ENCODE measurements at regions not wholly inside any gene's neighbourhood (a gene's known extent, or its start where the extent isn't known, plus 50 kb on each side); places are given as distances from the start of the nearest gene placed in this dataset.

GRCh38 chr13:103795892-103796478 is 729.8 kb upstream of the SLC10A2 start:
- H3K4me3 ChIP-seq (ENCODE audit: low read length in 2 of 2) = no peak overlapping the region
- DNase-seq (no peak), ATAC-seq (ENCODE audit: low FRiP score) (no peak)
- 72 to 85% methylated on average over 3 of the region's 3 CpGs for WGBS, 2 donors
- intact Hi-C loops (cut with DNase I) = no loop called here
- H3K36me3 ChIP-seq (ENCODE audit: control insufficient read depth in 1 of 2, insufficient read depth in 2 of 2, low read length in 1 of 2) = no peaks in the 10 kb centered on the region
- H3K9me3 ChIP-seq (ENCODE audit: control insufficient read depth, low read length) = no peaks in the 10 kb centered on the region
- H3K4me1 ChIP-seq (ENCODE audit: control insufficient read depth in 1 of 2, insufficient read depth in 2 of 2, low read length in 2 of 2) = no peaks in the 10 kb centered on the region
- no peaks in the 10 kb centered on the region for H3K27me3 ChIP-seq (ENCODE audit: control insufficient read depth in 1 of 2, insufficient read depth in 2 of 2, low read length in 1 of 2)
- no peak overlapping the region for H3K27ac ChIP-seq (ENCODE audit: low read depth in 1 of 2, low read length in 2 of 2)

- H3K9me3 ChIP-seq (ENCODE audit: control insufficient read depth, low read length) = no peaks in the 10 kb centered on the region
- no peaks in the 10 kb centered on the region for H3K4me1 ChIP-seq (ENCODE audit: control insufficient read depth in 1 of 2, insufficient read depth in 2 of 2, low read length in 2 of 2)
- WGBS, 2 donors = 69 to 77% methylated on average over 2 of the region's 2 CpGs
- no peak overlapping the region for H3K27ac ChIP-seq (ENCODE audit: low read depth in 1 of 2, low read length in 2 of 2)
- H3K4me3 ChIP-seq (ENCODE audit: low read length in 2 of 2) = no peak overlapping the region
- intact Hi-C loops (cut with DNase I) = no loop called here
- H3K36me3 ChIP-seq (ENCODE audit: control insufficient read depth in 1 of 2, insufficient read depth in 2 of 2, low read length in 1 of 2) = no peaks in the 10 kb centered on the region
- no peak for ATAC-seq (ENCODE audit: low FRiP score)
- H3K27me3 ChIP-seq (ENCODE audit: control insufficient read depth in 1 of 2, insufficient read depth in 2 of 2, low read length in 1 of 2) = no peaks in the 10 kb centered on the region
- DNase-seq = no peak
These were observed 728.3 kb upstream of the SLC10A2 start for GRCh38 chr13:103794526-103794925.

GRCh38 chr13:103788061-103788652 is 721.9 kb upstream of the SLC10A2 start:
- ATAC-seq (ENCODE audit: low FRiP score) = no peak
- no peaks in the 10 kb centered on the region for H3K27me3 ChIP-seq (ENCODE audit: control insufficient read depth in 1 of 2, insufficient read depth in 2 of 2, low read length in 1 of 2)
- no peak overlapping the region for H3K4me3 ChIP-seq (ENCODE audit: low read length in 2 of 2)
- 76 to 80% methylated on average over 2 of the region's 2 CpGs for WGBS, 2 donors
- H3K27ac ChIP-seq (ENCODE audit: low read depth in 1 of 2, low read length in 2 of 2) = no peak overlapping the region
- H3K4me1 ChIP-seq (ENCODE audit: control insufficient read depth in 1 of 2, insufficient read depth in 2 of 2, low read length in 2 of 2) = no peaks in the 10 kb centered on the region
- H3K36me3 ChIP-seq (ENCODE audit: control insufficient read depth in 1 of 2, insufficient read depth in 2 of 2, low read length in 1 of 2) = no peaks in the 10 kb centered on the region
- no peak for DNase-seq
- intact Hi-C loops (cut with DNase I) = no loop called here
- H3K9me3 ChIP-seq (ENCODE audit: control insufficient read depth, low read length) = no peaks in the 10 kb centered on the region

GRCh38 chr13:103772576-103772975 is 706.4 kb upstream of the SLC10A2 start:
- no peak for DNase-seq
- 86 to 89% methylated on average over 8 of the region's 8 CpGs for WGBS, 2 donors
- H3K9me3 ChIP-seq (ENCODE audit: control insufficient read depth, low read length) = no peaks in the 10 kb centered on the region
- no peak for ATAC-seq (ENCODE audit: low FRiP score)
- no peaks in the 10 kb centered on the region for H3K27me3 ChIP-seq (ENCODE audit: control insufficient read depth in 1 of 2, insufficient read depth in 2 of 2, low read length in 1 of 2)
- intact Hi-C loops (cut with DNase I) = no loop called here
- no peaks in the 10 kb centered on the region for H3K36me3 ChIP-seq (ENCODE audit: control insufficient read depth in 1 of 2, insufficient read depth in 2 of 2, low read length in 1 of 2)
- H3K4me3 ChIP-seq (ENCODE audit: low read length in 2 of 2) = no peak overlapping the region
- no peak overlapping the region for H3K27ac ChIP-seq (ENCODE audit: low read depth in 1 of 2, low read length in 2 of 2)
- no peaks in the 10 kb centered on the region for H3K4me1 ChIP-seq (ENCODE audit: control insufficient read depth in 1 of 2, insufficient read depth in 2 of 2, low read length in 2 of 2)

- Histone ChIP-seq H3K36me3 (ENCODE audit: control insufficient read depth in 1 of 2, insufficient read depth in 2 of 2, low read length in 1 of 2) (no peaks in the 10 kb centered on the region), H3K4me3 (ENCODE audit: low read length in 2 of 2) (no peak overlapping the region), H3K4me1 (ENCODE audit: control insufficient read depth in 1 of 2, insufficient read depth in 2 of 2, low read length in 2 of 2) (no peaks in the 10 kb centered on the region), H3K9me3 (ENCODE audit: control insufficient read depth, low read length) (no peaks in the 10 kb centered on the region), H3K27ac (ENCODE audit: low read depth in 1 of 2, low read length in 2 of 2) (no peak overlapping the region), H3K27me3 (ENCODE audit: control insufficient read depth in 1 of 2, insufficient read depth in 2 of 2, low read length in 1 of 2) (no peaks in the 10 kb centered on the region)
- intact Hi-C loops (cut with DNase I) = no loop called here
- no peak for DNase-seq
- 89 to 94% methylated on average over 3 of the region's 3 CpGs for WGBS, 2 donors
- ATAC-seq (ENCODE audit: low FRiP score) = no peak
These were observed 696.3 kb upstream of the SLC10A2 start for GRCh38 chr13:103762523-103762922.

- Histone ChIP-seq H3K27me3 (ENCODE audit: control insufficient read depth in 1 of 2, insufficient read depth in 2 of 2, low read length in 1 of 2) (no peaks in the 10 kb centered on the region), H3K4me3 (ENCODE audit: low read length in 2 of 2) (peak overlapping the region in 1 of 2 donors; percentile 8), H3K27ac (ENCODE audit: low read depth in 1 of 2, low read length in 2 of 2) (no peak overlapping the region), H3K4me1 (ENCODE audit: control insufficient read depth in 1 of 2, insufficient read depth in 2 of 2, low read length in 2 of 2) (no peaks in the 10 kb centered on the region), H3K36me3 (ENCODE audit: control insufficient read depth in 1 of 2, insufficient read depth in 2 of 2, low read length in 1 of 2) (no peaks in the 10 kb centered on the region), H3K9me3 (ENCODE audit: control insufficient read depth, low read length) (no peaks in the 10 kb centered on the region)
- intact Hi-C loops (cut with DNase I) = no loop called here
- 4 to 6% methylated on average over 7 of the region's 7 CpGs for WGBS, 2 donors
- DNase-seq (no peak), ATAC-seq (ENCODE audit: low FRiP score) (no peak)
These were observed 693.1 kb upstream of the SLC10A2 start for GRCh38 chr13:103759361-103759760.

GRCh38 chr13:103758222-103758621 is 692.0 kb upstream of the SLC10A2 start:
- ATAC-seq (ENCODE audit: low FRiP score) (no peak), DNase-seq (no peak)
- intact Hi-C loops (cut with DNase I) = no loop called here
- no peaks in the 10 kb centered on the region for H3K36me3 ChIP-seq (ENCODE audit: control insufficient read depth in 1 of 2, insufficient read depth in 2 of 2, low read length in 1 of 2)
- no peak overlapping the region for H3K4me3 ChIP-seq (ENCODE audit: low read length in 2 of 2)
- no peaks in the 10 kb centered on the region for H3K27me3 ChIP-seq (ENCODE audit: control insufficient read depth in 1 of 2, insufficient read depth in 2 of 2, low read length in 1 of 2)
- H3K4me1 ChIP-seq (ENCODE audit: control insufficient read depth in 1 of 2, insufficient read depth in 2 of 2, low read length in 2 of 2) = no peaks in the 10 kb centered on the region
- no peaks in the 10 kb centered on the region for H3K9me3 ChIP-seq (ENCODE audit: control insufficient read depth, low read length)
- H3K27ac ChIP-seq (ENCODE audit: low read depth in 1 of 2, low read length in 2 of 2) = no peak overlapping the region
- 93 to 95% methylated on average over 1 of the region's 1 CpG for WGBS, 2 donors

- Histone ChIP-seq H3K9me3 (ENCODE audit: control insufficient read depth, low read length) (no peaks in the 10 kb centered on the region), H3K27me3 (ENCODE audit: control insufficient read depth in 1 of 2, insufficient read depth in 2 of 2, low read length in 1 of 2) (no peaks in the 10 kb centered on the region), H3K36me3 (ENCODE audit: control insufficient read depth in 1 of 2, insufficient read depth in 2 of 2, low read length in 1 of 2) (no peaks in the 10 kb centered on the region), H3K4me3 (ENCODE audit: low read length in 2 of 2) (no peak overlapping the region), H3K27ac (ENCODE audit: low read depth in 1 of 2, low read length in 2 of 2) (no peak overlapping the region), H3K4me1 (ENCODE audit: control insufficient read depth in 1 of 2, insufficient read depth in 2 of 2, low read length in 2 of 2) (no peaks in the 10 kb centered on the region)
- no peak for ATAC-seq (ENCODE audit: low FRiP score)
- intact Hi-C loops (cut with DNase I) = no loop called here
- no peak for DNase-seq
These were observed 691.1 kb upstream of the SLC10A2 start for GRCh38 chr13:103757361-103757760.

GRCh38 chr13:103754783-103755182 is 688.6 kb upstream of the SLC10A2 start:
- H3K27ac ChIP-seq (ENCODE audit: low read depth in 1 of 2, low read length in 2 of 2) = no peak overlapping the region
- H3K4me3 ChIP-seq (ENCODE audit: low read length in 2 of 2) = no peak overlapping the region
- H3K9me3 ChIP-seq (ENCODE audit: control insufficient read depth, low read length) = no peaks in the 10 kb centered on the region
- no peaks in the 10 kb centered on the region for H3K36me3 ChIP-seq (ENCODE audit: control insufficient read depth in 1 of 2, insufficient read depth in 2 of 2, low read length in 1 of 2)
- 73 to 78% methylated on average over 2 of the region's 2 CpGs for WGBS, 2 donors
- no peaks in the 10 kb centered on the region for H3K4me1 ChIP-seq (ENCODE audit: control insufficient read depth in 1 of 2, insufficient read depth in 2 of 2, low read length in 2 of 2)
- intact Hi-C loops (cut with DNase I) = no loop called here
- DNase-seq = no peak
- H3K27me3 ChIP-seq (ENCODE audit: control insufficient read depth in 1 of 2, insufficient read depth in 2 of 2, low read length in 1 of 2) = no peaks in the 10 kb centered on the region
- ATAC-seq (ENCODE audit: low FRiP score) = no peak

Measured in aorta (tissue), 5 donors.